ENCODE measurements at regions not wholly inside any gene's neighbourhood (a gene's known extent, or its start where the extent isn't known, plus 50 kb on each side); places are given as distances from the start of the nearest gene placed in this dataset.

- TF ChIP-seq CTCF (IDR thresholded peaks at IDR 0.05): no peak
- TF ChIP-seq POLR2A (IDR thresholded peaks at IDR 0.05): no peak
- no peak for TF ChIP-seq POLR2AphosphoS5 (IDR thresholded peaks at IDR 0.05)
- TF ChIP-seq EP300 (IDR thresholded peaks at IDR 0.05): no peak
These were observed 64.5 kb upstream of the SCEL start for GRCh38 chr13:77470986-77471385.
